Astrocyte (in vitro differentiated cells and primary cell): ENCODE measurements at regions not wholly inside any gene's neighbourhood (a gene's known extent, or its start where the extent isn't known, plus 50 kb on each side); places are given as distances from the start of the nearest gene placed in this dataset.

Experiments used
- CTCF ChIP-seq: IDR thresholded peaks from 2 replicates; pipeline ENCODE4 v1.5.1; 2011; ENCODE audit warnings: low read depth, mild to moderate bottlenecking, inconsistent platforms, low read length, moderate library complexity; ENCODE audit not compliant: insufficient read depth
- EZH2 ChIP-seq: IDR thresholded peaks from 2 replicates; pipeline ENCODE4 v1.6.1; 2012; ENCODE audit warnings: mild to moderate bottlenecking, low read length, inconsistent platforms; ENCODE audit not compliant: insufficient read depth

DNA sequence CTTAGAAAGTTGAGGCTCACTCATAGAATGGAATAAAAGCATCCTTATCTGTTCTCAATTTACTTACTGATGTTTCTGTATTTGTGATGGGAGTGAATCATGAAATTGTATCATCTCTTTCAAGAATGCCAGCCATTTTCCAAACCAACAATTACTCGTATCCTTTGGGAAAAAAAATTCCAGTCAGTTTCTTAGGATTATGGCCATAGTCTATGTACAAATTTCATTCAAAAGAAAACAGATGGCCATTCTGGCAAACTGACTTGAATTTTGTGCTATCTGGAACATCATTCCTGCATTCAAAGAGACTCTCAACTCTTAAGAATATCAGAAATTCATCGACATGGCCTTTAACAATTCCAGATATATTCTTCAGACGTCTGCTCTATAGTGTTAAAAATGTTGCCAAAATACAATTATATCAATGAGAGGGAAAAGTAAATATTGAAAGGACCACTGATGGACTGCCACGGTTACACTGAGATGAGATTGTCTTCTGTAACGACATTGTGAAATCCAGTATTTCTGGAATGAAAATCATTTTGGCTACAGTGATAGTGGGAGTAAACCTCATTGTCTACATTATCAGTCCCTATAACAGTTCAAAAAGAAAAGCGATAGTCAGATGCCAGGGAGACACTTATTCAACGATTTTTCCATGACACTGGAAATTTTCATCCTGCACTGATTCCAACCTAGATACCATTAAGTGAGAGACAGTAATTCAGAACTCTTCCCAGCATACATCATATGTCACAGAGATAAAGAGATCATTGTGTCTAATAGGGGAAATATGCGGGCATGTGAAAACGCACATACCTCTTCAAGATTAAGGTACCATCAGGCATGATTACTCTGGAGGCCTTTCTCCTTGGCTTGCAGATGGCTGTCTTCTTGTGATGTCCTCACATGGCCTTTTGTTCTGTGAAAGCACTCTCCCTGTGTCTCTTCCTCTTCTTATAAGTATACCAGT lies 953.8 kb upstream of the ALCAM start:
- no peak for TF ChIP-seq CTCF
- no peak for TF ChIP-seq EZH2
